Trophoblast cell (in vitro differentiated cells and primary cell): ENCODE measurements at regions not wholly inside any gene's neighbourhood (a gene's known extent, or its start where the extent isn't known, plus 50 kb on each side); places are given as distances from the start of the nearest gene placed in this dataset.
A peak's percentile ranks its signal among the peaks of the same experiment; 100 is the strongest.

Source experiments
- DNase-seq, 2 donors: peaks; one replicate each; pipeline ENCODE4 v3.0.0-alpha.2; 2016
- H2AFZ ChIP-seq: 2 replicates; pipeline ENCODE4 v1.6.1; 2013; ENCODE audit warnings: low read length, moderate library complexity, mild to moderate bottlenecking; ENCODE audit not compliant: insufficient read depth, poor library complexity
- H2AK5ac ChIP-seq: 2 replicates; pipeline ENCODE4 v1.6.1; 2013; ENCODE audit warnings: mild to moderate bottlenecking, low read length
- H2BK120ac ChIP-seq: 2 replicates; pipeline ENCODE4 v1.6.1; 2013; ENCODE audit warnings: low read length, mild to moderate bottlenecking, moderate library complexity; ENCODE audit not compliant: insufficient read depth, poor library complexity
- H2BK12ac ChIP-seq: 2 replicates; pipeline ENCODE4 v1.6.1; 2013; ENCODE audit warnings: mild to moderate bottlenecking, low read length, moderate library complexity
- H2BK5ac ChIP-seq: 2 replicates; pipeline ENCODE4 v1.6.1; 2013; ENCODE audit warnings: low read length, low read depth, moderate library complexity, mild to moderate bottlenecking; ENCODE audit not compliant: poor library complexity
- H3K14ac ChIP-seq: 2 replicates; pipeline ENCODE4 v1.6.1; 2013; ENCODE audit warnings: mild to moderate bottlenecking, low read length
- H3K18ac ChIP-seq: 2 replicates; pipeline ENCODE4 v1.6.1; 2013; ENCODE audit warnings: mild to moderate bottlenecking, low read length
- H3K23ac ChIP-seq: 2 replicates; pipeline ENCODE4 v1.6.1; 2013; ENCODE audit warnings: low read length
- H3K27ac ChIP-seq: 2 replicates; pipeline ENCODE4 v1.5.1; 2013; ENCODE audit warnings: low read depth, mild to moderate bottlenecking, inconsistent platforms, low read length, moderate library complexity
- H3K27me3 ChIP-seq: 2 replicates; pipeline ENCODE4 v1.6.1; 2013; ENCODE audit warnings: inconsistent platforms, mild to moderate bottlenecking, low read length, moderate library complexity; ENCODE audit not compliant: insufficient read depth
- H3K36me3 ChIP-seq, 2 experiments: 1 replicate in 1 of 2; 2 replicates in 1 of 2; pipeline ENCODE4 v1.6.1; 2013; ENCODE audit warnings: low read length in 2 of 2, mild to moderate bottlenecking in 2 of 2, moderate library complexity in 1 of 2; ENCODE audit not compliant: insufficient read depth in 2 of 2, control insufficient read depth in 1 of 2
- H3K4ac ChIP-seq: 2 replicates; pipeline ENCODE4 v1.6.1; 2013; ENCODE audit warnings: low read depth, mild to moderate bottlenecking, low read length, moderate library complexity
- H3K4me1 ChIP-seq, 2 experiments: 1 replicate in 1 of 2; 2 replicates in 1 of 2; pipeline ENCODE4 v1.6.1; 2013; ENCODE audit warnings: low read length in 2 of 2, mild to moderate bottlenecking in 2 of 2, moderate library complexity in 1 of 2; ENCODE audit not compliant: insufficient read depth in 2 of 2, control insufficient read depth in 1 of 2
- H3K4me2 ChIP-seq: 2 replicates; pipeline ENCODE4 v1.6.1; 2013; ENCODE audit warnings: inconsistent platforms, mild to moderate bottlenecking, low read length, moderate library complexity
- H3K4me3 ChIP-seq: 2 replicates; pipeline ENCODE4 v1.5.1; 2013; ENCODE audit warnings: mild to moderate bottlenecking, low read depth, low read length, inconsistent platforms
- H3K79me1 ChIP-seq: one replicate; pipeline ENCODE4 v1.6.1; 2013; ENCODE audit warnings: low read length
- H3K79me2 ChIP-seq: 2 replicates; pipeline ENCODE4 v1.6.1; 2013; ENCODE audit warnings: low read length, mild to moderate bottlenecking; ENCODE audit not compliant: control insufficient read depth, insufficient read depth, poor library complexity
- H3K9ac ChIP-seq: 2 replicates; pipeline ENCODE4 v1.6.1; 2013; ENCODE audit warnings: mild to moderate bottlenecking, low read length
- H3K9me3 ChIP-seq: 2 replicates; pipeline ENCODE4 v1.6.1; 2013; ENCODE audit warnings: low read depth, mild to moderate bottlenecking, control low read depth, inconsistent platforms, low read length; ENCODE audit not compliant: insufficient read depth
- H4K12ac ChIP-seq: 2 replicates; pipeline ENCODE4 v1.6.1; 2013; ENCODE audit warnings: low read depth, mild to moderate bottlenecking, low read length, moderate library complexity
- H4K8ac ChIP-seq: 2 replicates; pipeline ENCODE4 v1.6.1; 2013; ENCODE audit warnings: low read depth, mild to moderate bottlenecking, low read length, moderate library complexity
- H4K91ac ChIP-seq: one replicate; pipeline ENCODE4 v1.6.1; 2013; ENCODE audit warnings: low read depth, mild to moderate bottlenecking, low read length, moderate library complexity
- WGBS: extraction: QIAGEN DNeasy Blood & Tissue Kit; methylation state at CpG from one replicate; pipeline ENCODE4 v1.1.7; 2013; ENCODE audit warnings: missing lambda C conversion rate; ENCODE audit not compliant: insufficient read length, insufficient coverage; ENCODE audit errors: extremely low coverage; 5-methylcytosine and 5-hydroxymethylcytosine counted together

GRCh38 chr21:41600116-41600515 lies 92.2 kb upstream of the TMPRSS2 start:
- Histone ChIP-seq H2BK5ac (no peak overlapping the region), H3K4ac (no peak overlapping the region), H3K79me2 (no peaks in the 10 kb centered on the region), H3K23ac (no peak overlapping the region), H4K12ac (no peak overlapping the region), H3K79me1 (no peaks in the 10 kb centered on the region), H3K4me3 (no peak overlapping the region), H2BK120ac (no peak overlapping the region), H2BK12ac (no peak overlapping the region), H2AK5ac (no peak overlapping the region), H3K36me3 (no peaks in the 10 kb centered on the region), H3K27me3 (no peaks in the 10 kb centered on the region), H3K27ac (no peak overlapping the region), H3K4me1 (no peaks in the 10 kb centered on the region), H3K14ac (no peak overlapping the region), H3K9me3 (peaks cover 11% of the 10 kb centered on the region), H4K91ac (no peak overlapping the region), H4K8ac (no peak overlapping the region), H3K9ac (no peak overlapping the region), H3K4me2 (no peak overlapping the region), H2AFZ (no peak overlapping the region), H3K18ac (no peak overlapping the region)
- no peak for DNase-seq
- WGBS, result no CpG with 5 or more reads among the region's 7 CpGs

GRCh38 chr21:41598561-41599431 lies 90.8 kb upstream of the TMPRSS2 start:
- Histone ChIP-seq H3K27ac (no peak overlapping the region), H3K36me3 (no peaks in the 10 kb centered on the region), H3K4me3 (no peak overlapping the region), H2BK12ac (no peak overlapping the region), H3K79me2 (no peaks in the 10 kb centered on the region), H2AFZ (no peak overlapping the region), H3K14ac (no peak overlapping the region), H3K27me3 (no peaks in the 10 kb centered on the region), H4K8ac (no peak overlapping the region), H3K23ac (no peak overlapping the region), H2BK120ac (no peak overlapping the region), H3K4ac (no peak overlapping the region), H3K79me1 (no peaks in the 10 kb centered on the region), H3K9ac (no peak overlapping the region), H3K4me1 (no peaks in the 10 kb centered on the region), H4K91ac (no peak overlapping the region), H4K12ac (no peak overlapping the region), H2AK5ac (no peak overlapping the region), H3K4me2 (no peak overlapping the region), H3K9me3 (peaks cover 11% of the 10 kb centered on the region), H2BK5ac (no peak overlapping the region), H3K18ac (no peak overlapping the region)
- no peak for DNase-seq
- WGBS, result no CpG with 5 or more reads among the region's 21 CpGs

GRCh38 chr21:41597811-41598231 lies 89.9 kb upstream of the TMPRSS2 start:
- Histone ChIP-seq H3K4me1 (no peaks in the 10 kb centered on the region), H3K9me3 (peaks cover 11% of the 10 kb centered on the region), H3K14ac (no peak overlapping the region), H3K79me2 (no peaks in the 10 kb centered on the region), H3K36me3 (no peaks in the 10 kb centered on the region), H2AFZ (no peak overlapping the region), H2BK12ac (no peak overlapping the region), H3K4me3 (no peak overlapping the region), H4K91ac (no peak overlapping the region), H3K79me1 (no peaks in the 10 kb centered on the region), H3K9ac (peak overlapping the region; percentile 3), H4K8ac (no peak overlapping the region), H3K23ac (no peak overlapping the region), H3K27me3 (no peaks in the 10 kb centered on the region), H2AK5ac (no peak overlapping the region), H3K18ac (no peak overlapping the region), H3K27ac (no peak overlapping the region), H2BK5ac (no peak overlapping the region), H3K4ac (no peak overlapping the region), H3K4me2 (no peak overlapping the region), H4K12ac (no peak overlapping the region), H2BK120ac (no peak overlapping the region)
- no CpG with 5 or more reads among the region's 9 CpGs for WGBS
- no peak for DNase-seq

DNA sequence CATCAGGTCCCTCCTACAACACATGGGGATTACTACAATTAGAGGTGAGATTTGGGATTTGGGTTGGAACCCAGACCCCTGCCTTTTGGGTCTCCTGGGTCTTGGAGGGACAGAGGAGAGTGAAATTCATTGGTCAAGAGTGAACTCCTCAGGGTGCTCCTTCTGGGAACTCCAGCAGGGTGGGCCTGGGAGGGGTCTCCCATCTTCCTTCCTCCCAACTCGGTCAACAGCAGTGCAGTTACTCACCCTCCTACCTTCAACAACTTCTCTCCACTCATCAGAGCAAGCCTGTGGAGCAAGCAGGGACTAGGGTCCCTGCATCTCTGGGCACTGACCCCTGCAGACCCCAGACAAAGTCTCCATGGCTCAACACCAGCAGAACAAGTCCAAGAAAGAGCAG lies 89.3 kb upstream of the TMPRSS2 start:
- Histone ChIP-seq H3K9ac (no peak overlapping the region), H3K79me1 (no peaks in the 10 kb centered on the region), H4K8ac (no peak overlapping the region), H3K4me1 (no peaks in the 10 kb centered on the region), H2AK5ac (no peak overlapping the region), H3K4me3 (no peak overlapping the region), H3K27ac (no peak overlapping the region), H2BK12ac (no peak overlapping the region), H2BK120ac (no peak overlapping the region), H3K79me2 (no peaks in the 10 kb centered on the region), H4K12ac (no peak overlapping the region), H3K36me3 (no peaks in the 10 kb centered on the region), H4K91ac (no peak overlapping the region), H3K18ac (no peak overlapping the region), H3K9me3 (peaks cover 11% of the 10 kb centered on the region), H3K27me3 (no peaks in the 10 kb centered on the region), H3K14ac (no peak overlapping the region), H2AFZ (no peak overlapping the region), H3K23ac (no peak overlapping the region), H2BK5ac (no peak overlapping the region), H3K4me2 (no peak overlapping the region), H3K4ac (no peak overlapping the region)
- WGBS, result no CpG with 5 or more reads among the region's 1 CpG
- DNase-seq, result no peak
